IMR-90 (cell line): ENCODE measurements at regions not wholly inside any gene's neighbourhood (a gene's known extent, or its start where the extent isn't known, plus 50 kb on each side); places are given as distances from the start of the nearest gene placed in this dataset.

ENCODE experiments used
- ATAC-seq: fragments of 200-7000 bp; cut with Tn5 transposase; 2 replicates; pipeline ENCODE4 v1.9.1; 2020; ENCODE audit warnings: low read depth, mild to moderate bottlenecking, moderate library complexity
- BruUV-seq: library from RNA; stranded (reverse); fragments of 400-500 nt; replicated peaks from 2 replicates; lab custom pipeline; 2021; lab: Mats Ljungman, UMichigan
- CTCF ChIA-PET: fragments of 300-600 bp; formaldehyde crosslinking; extraction: SDS; loops from one replicate; lab custom pipeline; 2021; ENCODE audit warnings: antibody characterized with exemption; lab: Yijun Ruan, JAX
- POLR2A ChIA-PET: fragments of 300-600 bp; sonication (Branson Sonifier 250); formaldehyde crosslinking; loops from one replicate; lab custom pipeline; 2022; ENCODE audit warnings: antibody characterized with exemption; ENCODE audit not compliant: unreplicated experiment; lab: Charles Lee
- DNase-seq: peaks from one replicate; pipeline ENCODE4 v3.0.0; 2013
- H2AFZ ChIP-seq: replicated peaks from 2 replicates; pipeline ENCODE3; 2013; ENCODE audit warnings: low read length, mild to moderate bottlenecking; ENCODE audit not compliant: poor library complexity
- H2AK5ac ChIP-seq: 2 replicates; pipeline ENCODE4 v1.6.1; 2013; ENCODE audit warnings: low read depth, low read length, inconsistent platforms
- H2AK9ac ChIP-seq: replicated peaks from 2 replicates; pipeline ENCODE3; 2013; ENCODE audit warnings: mild to moderate bottlenecking, low read depth, low read length, moderate library complexity; ENCODE audit not compliant: poor library complexity
- H2BK120ac ChIP-seq: 2 replicates; pipeline ENCODE4 v1.6.1; 2013; ENCODE audit warnings: low read depth, low read length, inconsistent platforms
- H2BK15ac ChIP-seq: 3 replicates; pipeline ENCODE4 v1.6.1; 2013; ENCODE audit warnings: low read depth, low read length, inconsistent platforms
- H2BK20ac ChIP-seq: 2 replicates; pipeline ENCODE4 v1.6.1; 2013; ENCODE audit warnings: low read depth, mild to moderate bottlenecking, inconsistent platforms, low read length, moderate library complexity
- H2BK5ac ChIP-seq: 2 replicates; pipeline ENCODE4 v1.6.1; 2013; ENCODE audit warnings: mild to moderate bottlenecking, low read depth, low read length, inconsistent platforms; ENCODE audit not compliant: poor library complexity, severe bottlenecking
- H3K14ac ChIP-seq: replicated peaks from 2 replicates; pipeline ENCODE4 v1.6.1; 2013; ENCODE audit warnings: low read depth, low read length, inconsistent platforms
- H3K18ac ChIP-seq: 2 replicates; pipeline ENCODE4 v1.6.1; 2013; ENCODE audit warnings: low read depth, low read length, control low read depth
- H3K23ac ChIP-seq: 2 replicates; pipeline ENCODE4 v1.6.1; 2013; ENCODE audit warnings: low read depth, low read length, inconsistent platforms
- H3K27ac ChIP-seq: 2 replicates; pipeline ENCODE4 v1.5.1; 2013; ENCODE audit warnings: mild to moderate bottlenecking, control low read depth, low read length; ENCODE audit not compliant: insufficient read depth
- H3K27me3 ChIP-seq: 2 replicates; pipeline ENCODE4 v1.6.1; 2013; ENCODE audit warnings: low read length; ENCODE audit not compliant: control insufficient read depth, insufficient read depth
- H3K36me3 ChIP-seq: 2 replicates; pipeline ENCODE4 v1.6.1; 2013; ENCODE audit warnings: low read length, mixed read lengths; ENCODE audit not compliant: control insufficient read depth, insufficient read depth
- H3K4ac ChIP-seq: 2 replicates; pipeline ENCODE4 v1.6.1; 2013; ENCODE audit warnings: low read depth, low read length, inconsistent platforms
- H3K4me1 ChIP-seq: 2 replicates; pipeline ENCODE4 v1.6.1; 2013; ENCODE audit warnings: low read length, mixed read lengths; ENCODE audit not compliant: control insufficient read depth, insufficient read depth
- H3K4me2 ChIP-seq: 2 replicates; pipeline ENCODE4 v1.6.1; 2013; ENCODE audit warnings: low read depth, mild to moderate bottlenecking, control low read depth, low read length, moderate library complexity
- H3K4me3 ChIP-seq: 2 replicates; pipeline ENCODE4 v1.5.1; 2013; ENCODE audit warnings: low read depth, mild to moderate bottlenecking, control low read depth, low read length, moderate library complexity; ENCODE audit not compliant: insufficient read depth
- H3K56ac ChIP-seq: 2 replicates; pipeline ENCODE4 v1.6.1; 2013; ENCODE audit warnings: low read length, inconsistent platforms; ENCODE audit not compliant: insufficient read depth; ENCODE audit errors: extremely low read depth
- H3K79me1 ChIP-seq, 2 experiments: 2 replicates each; pipeline ENCODE4 v1.6.1; 2013; ENCODE audit warnings: low read length in 2 of 2, inconsistent platforms in 1 of 2, low read depth in 1 of 2
- H3K9ac ChIP-seq: 2 replicates; pipeline ENCODE4 v1.6.1; 2013; ENCODE audit warnings: low read depth, low read length, control low read depth
- H3K9me1 ChIP-seq: 2 replicates; pipeline ENCODE4 v1.6.1; 2013; ENCODE audit warnings: low read length, inconsistent platforms; ENCODE audit not compliant: insufficient read depth
- H3K9me3 ChIP-seq: 2 replicates; pipeline ENCODE4 v1.6.1; 2013; ENCODE audit warnings: low read length; ENCODE audit not compliant: control insufficient read depth, insufficient read depth
- H4K20me1 ChIP-seq: 2 replicates; pipeline ENCODE4 v1.6.1; 2013; ENCODE audit warnings: low read length, inconsistent platforms; ENCODE audit not compliant: insufficient read depth
- H4K5ac ChIP-seq: 2 replicates; pipeline ENCODE4 v1.6.1; 2013; ENCODE audit warnings: mild to moderate bottlenecking, low read depth, low read length, control low read depth
- H4K8ac ChIP-seq, 2 experiments: 2 replicates each; pipeline ENCODE4 v1.6.1; 2013; ENCODE audit warnings: low read depth in 2 of 2, low read length in 2 of 2, control low read depth in 1 of 2, inconsistent platforms in 1 of 2
- H4K91ac ChIP-seq: 2 replicates; pipeline ENCODE4 v1.6.1; 2013; ENCODE audit warnings: low read depth, low read length, inconsistent platforms; ENCODE audit not compliant: insufficient read depth
- NFE2L2 ChIP-seq: fragments of 150-350 bp; IDR thresholded peaks from 2 replicates; pipeline ENCODE4 v1.6.1; 2016; ENCODE audit warnings: low read depth, mild to moderate bottlenecking, low read length
- RCOR1 ChIP-seq: IDR thresholded peaks from 2 replicates; pipeline ENCODE4 v1.6.1; 2012; ENCODE audit warnings: mild to moderate bottlenecking, low read length, improper control_type of control experiment; ENCODE audit not compliant: insufficient replicate concordance
- SMC3 ChIP-seq: fragments of 150-350 bp; IDR thresholded peaks from 2 replicates; pipeline ENCODE4 v1.6.1; 2016; ENCODE audit warnings: low read depth, mild to moderate bottlenecking, antibody characterized with exemption, low read length, moderate library complexity
- WGBS, 2 experiments: methylation state at CpG; one replicate each; pipeline versions ENCODE4 v1.1.5 to v1.1.7; 2013; ENCODE audit warnings: missing lambda C conversion rate in 2 of 2; ENCODE audit not compliant: insufficient read length in 1 of 2; ENCODE audit errors: extremely low coverage in 2 of 2; 5-methylcytosine and 5-hydroxymethylcytosine counted together
- dilution Hi-C: fragments of 300-500 bp; cut with HindIII; formaldehyde crosslinking; loops from one replicate; pipeline ENCODE4 v1.14.3; 2018; ENCODE audit warnings: low sequenced_read_pairs; ENCODE audit not compliant: unreplicated experiment
- in situ Hi-C: fragments of 300-500 bp; cut with MboI; formaldehyde crosslinking; loops from 3 replicates; pipeline ENCODE4 v1.14.3; 2019; ENCODE audit warnings: low sequenced_read_pairs, inconsistent platforms, mixed read lengths
- intact Hi-C: fragments of 100-400 bp; cut with micrococcal nuclease; formaldehyde crosslinking; loops from 2 replicates; pipeline ENCODE4 v1.10.0; 2022

DNA sequence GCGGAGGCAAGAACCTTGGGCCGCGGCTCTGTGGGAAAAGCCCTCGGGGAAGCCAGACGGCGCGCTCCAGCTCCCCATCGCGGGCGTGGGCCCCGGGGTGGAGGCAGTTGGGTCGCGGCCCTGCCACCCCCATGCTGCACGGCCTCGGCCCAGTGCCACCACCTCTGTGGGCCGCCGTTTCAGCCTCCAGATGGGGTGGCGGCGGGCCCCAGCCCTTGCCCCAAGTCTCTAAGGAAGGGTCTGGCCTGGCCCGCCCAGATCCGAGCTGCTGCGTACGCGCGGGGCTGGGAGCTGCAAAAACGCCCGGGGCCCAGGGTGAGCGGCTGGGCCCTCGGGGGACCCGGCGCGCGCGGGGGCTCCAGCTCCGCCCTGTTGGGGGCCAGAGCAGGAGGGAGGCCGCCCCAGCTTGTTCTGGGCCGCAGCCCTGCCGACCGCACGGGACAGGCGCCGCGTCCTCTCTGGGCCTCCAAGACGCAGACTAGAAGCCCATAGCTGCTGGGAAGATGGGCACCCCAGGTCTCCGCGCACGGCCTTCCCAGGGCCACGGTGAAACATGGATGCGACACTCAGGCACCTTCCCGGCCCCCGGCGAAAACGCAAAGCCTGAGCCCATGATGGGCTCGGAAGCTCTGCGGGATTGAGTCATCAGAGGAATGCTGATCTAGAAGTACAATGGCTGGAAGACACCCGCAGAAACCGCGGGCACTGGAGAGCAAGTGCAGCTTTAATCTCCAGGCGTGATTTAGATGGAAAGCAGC lies 110.1 kb downstream of the KCTD15 start:
- H3K9ac ChIP-seq = no peak overlapping the region
- no peaks in the 10 kb centered on the region for H4K20me1 ChIP-seq
- in situ Hi-C loops (no loop called here), intact Hi-C loops (no loop called here), dilution Hi-C loops (no loop called here)
- no peaks in the 10 kb centered on the region for H3K79me1 ChIP-seq
- TF ChIP-seq SMC3 = no peak
- no peak for TF ChIP-seq NFE2L2
- no peak for TF ChIP-seq RCOR1
- H3K14ac ChIP-seq = no peak overlapping the region
- no peak overlapping the region for H4K8ac ChIP-seq
- H3K9me1 ChIP-seq = no peaks in the 10 kb centered on the region
- DNase-seq (peak; percentile 2), ATAC-seq (no peak)
- H3K4me1 ChIP-seq = no peaks in the 10 kb centered on the region
- WGBS, 2 experiments = 10% methylated on average over 23 of the region's 59 CpGs; no CpG with 5 or more reads in 1 of the 2 experiments
- ChIA-PET CTCF (no interaction called here), POLR2A (no interaction called here)
- no TSS peak for BruUV-seq
- no peak overlapping the region for H2AK5ac ChIP-seq
- H2BK120ac ChIP-seq = no peak overlapping the region
- H3K56ac ChIP-seq = no peak overlapping the region
- no peak overlapping the region for H4K5ac ChIP-seq
- no peak overlapping the region for H2BK5ac ChIP-seq
- no peaks in the 10 kb centered on the region for H3K9me3 ChIP-seq
- no peak overlapping the region for H3K4me2 ChIP-seq
- H2AK9ac ChIP-seq = no peak overlapping the region
- no peak overlapping the region for H2AFZ ChIP-seq
- no peaks in the 10 kb centered on the region for H3K36me3 ChIP-seq
- H2BK20ac ChIP-seq = no peak overlapping the region
- no peak overlapping the region for H3K27ac ChIP-seq
- no peak overlapping the region for H3K18ac ChIP-seq
- no peak overlapping the region for H3K23ac ChIP-seq
- no peak overlapping the region for H3K4ac ChIP-seq
- peaks cover 30% of the 10 kb centered on the region for H3K27me3 ChIP-seq
- no peak overlapping the region for H3K4me3 ChIP-seq
- H4K91ac ChIP-seq = no peak overlapping the region
- H2BK15ac ChIP-seq = no peak overlapping the region
